H1 (cell line): ENCODE measurements at regions not wholly inside any gene's neighbourhood (a gene's known extent, or its start where the extent isn't known, plus 50 kb on each side); places are given as distances from the start of the nearest gene placed in this dataset.

Experiments used
- CTCF ChIA-PET: fragments of 300-600 bp; sonication (Branson Sonifier 250); formaldehyde crosslinking; loops from one replicate; lab custom pipeline; 2021; ENCODE audit not compliant: partially characterized antibody; lab: Charles Lee
- POLR2A ChIA-PET: fragments of 300-600 bp; sonication (Branson Sonifier 250); formaldehyde crosslinking; loops from one replicate; lab custom pipeline; 2021; ENCODE audit warnings: inconsistent platforms; ENCODE audit not compliant: partially characterized antibody; lab: Charles Lee
- DNase-seq, 2 experiments: peaks; one replicate each; pipeline versions ENCODE4 v3.0.0 to v3.0.0-alpha.2; 2010 to 2022; ENCODE audit warnings: low spot score in 2 of 2, low read depth in 1 of 2, mixed read lengths in 1 of 2
- FAIRE-seq: peaks from 2 replicates; lab custom pipeline; 2011; peaks lifted over from hg19 to GRCh38; lab: Jason Lieb, UNC
- H2AFZ ChIP-seq: 2 replicates; pipeline ENCODE4 v1.8.1; 2012; ENCODE audit warnings: low read length, inconsistent platforms
- H2AK5ac ChIP-seq: 2 replicates; pipeline ENCODE4 v1.6.1; 2013; ENCODE audit warnings: low read depth, low read length
- H2BK120ac ChIP-seq: replicated peaks from 2 replicates; pipeline ENCODE3; 2013; ENCODE audit warnings: low read depth, low read length, inconsistent platforms
- H2BK12ac ChIP-seq: 2 replicates; pipeline ENCODE4 v1.6.1; 2013; ENCODE audit warnings: low read depth, low read length
- H2BK15ac ChIP-seq: 2 replicates; pipeline ENCODE4 v1.6.1; 2013; ENCODE audit warnings: low read length
- H2BK20ac ChIP-seq: 2 replicates; pipeline ENCODE4 v1.6.1; 2013; ENCODE audit warnings: low read length
- H2BK5ac ChIP-seq: 2 replicates; pipeline ENCODE4 v1.6.1; 2013; ENCODE audit warnings: low read depth, low read length
- H3K14ac ChIP-seq: 2 replicates; pipeline ENCODE4 v1.6.1; 2013; ENCODE audit warnings: inconsistent platforms; ENCODE audit not compliant: insufficient read length
- H3K18ac ChIP-seq: 2 replicates; pipeline ENCODE4 v1.6.1; 2013; ENCODE audit warnings: low read length; ENCODE audit errors: extremely low read depth
- H3K23ac ChIP-seq: 2 replicates; pipeline ENCODE4 v1.6.1; 2013; ENCODE audit warnings: inconsistent platforms; ENCODE audit not compliant: insufficient read length
- H3K23me2 ChIP-seq: 2 replicates; pipeline ENCODE4 v1.6.1; 2013; ENCODE audit warnings: low read depth, low read length
- H3K27ac ChIP-seq: 2 replicates; pipeline ENCODE4 v1.6.1; 2011; ENCODE audit warnings: low read depth, low read length, inconsistent platforms
- H3K27me3 ChIP-seq, 4 experiments: replicated peaks in 1 of 4; 1 replicate in 1 of 4; 2 replicates in 3 of 4; pipeline versions ENCODE4 v1.6.1 to v1.8.1; 2011 to 2013; ENCODE audit warnings: low read length in 3 of 4, mild to moderate bottlenecking in 3 of 4, inconsistent platforms in 2 of 4, mixed read lengths in 2 of 4, moderate library complexity in 1 of 4; ENCODE audit not compliant: control insufficient read depth in 3 of 4, insufficient read depth in 3 of 4; ENCODE audit errors: extremely low read depth in 1 of 4
- H3K36me3 ChIP-seq, 4 experiments: 2 replicates each; pipeline versions ENCODE4 v1.6.1 to v1.8.1; 2011 to 2013; ENCODE audit warnings: mild to moderate bottlenecking in 4 of 4, low read length in 3 of 4, moderate library complexity in 2 of 4, control low read depth in 1 of 4, inconsistent platforms in 1 of 4; ENCODE audit not compliant: insufficient read depth in 4 of 4, control insufficient read depth in 2 of 4
- H3K4ac ChIP-seq: replicated peaks from 2 replicates; pipeline ENCODE3; 2013; ENCODE audit warnings: low read length, low read depth, mixed read lengths, inconsistent platforms; ENCODE audit not compliant: insufficient read length
- H3K4me1 ChIP-seq, 4 experiments: replicated peaks in 1 of 4; 1 replicate in 1 of 4; 2 replicates in 3 of 4; pipeline versions ENCODE4 v1.6.1 to v1.8.1; 2011 to 2013; ENCODE audit warnings: low read length in 3 of 4, inconsistent platforms in 2 of 4, mixed read lengths in 1 of 4; ENCODE audit not compliant: insufficient read depth in 4 of 4, control insufficient read depth in 3 of 4
- H3K4me2 ChIP-seq, 2 experiments: 2 replicates each; pipeline versions ENCODE4 v1.6.1 to v1.8.1; 2011 to 2013; ENCODE audit warnings: low read depth in 2 of 2, low read length in 2 of 2, control low read depth in 1 of 2, inconsistent platforms in 1 of 2, mild to moderate bottlenecking in 1 of 2; ENCODE audit not compliant: insufficient read depth in 1 of 2
- H3K4me3 ChIP-seq, 4 experiments: fragments of 200-600, 300-600 bp in 1 of 4; sonication (generic), shearing (Covaris generic), sonication (Bioruptor Twin) in 1 of 4; 2 replicates each; pipeline versions ENCODE4 v1.5.1 to v1.8.1; 2011 to 2016; ENCODE audit warnings: low read length in 4 of 4, low read depth in 3 of 4, control low read depth in 2 of 4, inconsistent platforms in 2 of 4, mild to moderate bottlenecking in 2 of 4, mixed read lengths in 1 of 4, moderate library complexity in 1 of 4; ENCODE audit not compliant: insufficient read depth in 2 of 4; ENCODE audit errors: extremely low read depth in 1 of 4
- H3K56ac ChIP-seq: replicated peaks from 2 replicates; pipeline ENCODE3; 2013; ENCODE audit warnings: low read depth, mild to moderate bottlenecking, mixed read lengths, low read length, inconsistent platforms; ENCODE audit not compliant: insufficient read length
- H3K79me1 ChIP-seq: 2 replicates; pipeline ENCODE4 v1.6.1; 2013; ENCODE audit warnings: low read depth, low read length, control low read depth
- H3K79me2 ChIP-seq, 2 experiments: 2 replicates each; pipeline versions ENCODE4 v1.6.1 to v1.8.1; 2012 to 2013; ENCODE audit warnings: low read length in 2 of 2, mild to moderate bottlenecking in 2 of 2, inconsistent platforms in 1 of 2; ENCODE audit not compliant: insufficient read depth in 2 of 2, control insufficient read depth in 1 of 2
- H3K9ac ChIP-seq, 4 experiments: replicated peaks in 1 of 4; 1 replicate in 1 of 4; 2 replicates in 3 of 4; pipeline versions ENCODE4 v1.6.1 to v1.8.1; 2011 to 2013; ENCODE audit warnings: low read depth in 3 of 4, low read length in 3 of 4, control low read depth in 2 of 4, mild to moderate bottlenecking in 2 of 4, moderate library complexity in 2 of 4, inconsistent platforms in 1 of 4; ENCODE audit errors: extremely low read depth in 1 of 4
- H3K9me3 ChIP-seq, 2 experiments: 2 replicates each; pipeline versions ENCODE4 v1.6.1 to v1.8.1; 2012 to 2013; ENCODE audit warnings: mild to moderate bottlenecking in 2 of 2, moderate library complexity in 2 of 2, control low read depth in 1 of 2, inconsistent platforms in 1 of 2, low read depth in 1 of 2, low read length in 1 of 2, mixed read lengths in 1 of 2; ENCODE audit not compliant: insufficient read depth in 2 of 2
- H4K20me1 ChIP-seq, 2 experiments: replicated peaks in 1 of 2; 2 replicates each; pipeline versions ENCODE3 to v1.8.1; 2011 to 2013; ENCODE audit warnings: inconsistent platforms in 2 of 2, low read length in 2 of 2, mild to moderate bottlenecking in 1 of 2; ENCODE audit not compliant: insufficient read depth in 2 of 2, control insufficient read depth in 1 of 2
- H4K5ac ChIP-seq: 2 replicates; pipeline ENCODE4 v1.6.1; 2013; ENCODE audit warnings: low read length, low read depth, mixed read lengths, inconsistent platforms; ENCODE audit not compliant: insufficient read length
- H4K8ac ChIP-seq: 2 replicates; pipeline ENCODE4 v1.8.0; 2013; ENCODE audit warnings: mild to moderate bottlenecking, moderate library complexity, low read length, inconsistent platforms; ENCODE audit not compliant: insufficient read depth; ENCODE audit errors: extremely low read depth
- H4K91ac ChIP-seq: replicated peaks from 2 replicates; pipeline ENCODE3; 2013; ENCODE audit warnings: low read length, mixed read lengths, inconsistent platforms; ENCODE audit not compliant: insufficient read length
- BRCA1 ChIP-seq: IDR thresholded peaks from 2 replicates; pipeline ENCODE4 v1.6.1; 2012; ENCODE audit warnings: low read depth, low read length, improper control_type of control experiment
- CBX5 ChIP-seq: fragments of 300-800, 300-1000 bp; sonication (generic); IDR thresholded peaks from 2 replicates; pipeline ENCODE4 v1.7.1; 2016; ENCODE audit warnings: antibody characterized with exemption, low read length, low read depth
- CTCF ChIP-seq, 3 experiments: IDR thresholded peaks; 1 replicate in 2 of 3; 2 replicates in 1 of 3; pipeline versions ENCODE4 v1.5.1 to v1.6.1; 2011; ENCODE audit warnings: low read length in 3 of 3, mild to moderate bottlenecking in 3 of 3, inconsistent platforms in 2 of 3, low read depth in 1 of 3, moderate library complexity in 1 of 3; ENCODE audit not compliant: insufficient read depth in 1 of 3; ENCODE audit errors: control extremely low read depth in 1 of 3
- HDAC2 ChIP-seq, 2 experiments: fragments of 300-600 bp in 1 of 2; sonication (generic) in 1 of 2; IDR thresholded peaks; 2 replicates each; pipeline ENCODE4 v1.6.1; 2011 to 2012; ENCODE audit warnings: low read depth in 2 of 2, low read length in 2 of 2, mild to moderate bottlenecking in 2 of 2, moderate library complexity in 2 of 2, borderline replicate concordance in 1 of 2, inconsistent platforms in 1 of 2
- KDM4A ChIP-seq: IDR thresholded peaks from one replicate; pipeline ENCODE4 v1.7.1; 2012; ENCODE audit warnings: low read depth, mild to moderate bottlenecking, moderate library complexity, low read length, inconsistent platforms; ENCODE audit not compliant: severe bottlenecking
- NANOG ChIP-seq: IDR thresholded peaks from 2 replicates; pipeline ENCODE4 v1.6.1; 2011; ENCODE audit warnings: low read length, low read depth, mild to moderate bottlenecking, inconsistent platforms; ENCODE audit not compliant: insufficient read depth, poor library complexity, severe bottlenecking
- NRF1 ChIP-seq: IDR thresholded peaks from 2 replicates; pipeline ENCODE4 v1.6.1; 2011; ENCODE audit warnings: mild to moderate bottlenecking, low read depth, low read length, improper control_type of control experiment
- POLR2A ChIP-seq, 2 experiments: IDR thresholded peaks; 1 replicate in 1 of 2; 2 replicates in 1 of 2; pipeline ENCODE4 v1.6.1; 2011; ENCODE audit warnings: low read depth in 2 of 2, low read length in 2 of 2, mild to moderate bottlenecking in 2 of 2; ENCODE audit errors: control extremely low read depth in 1 of 2
- POU5F1 ChIP-seq: IDR thresholded peaks from 2 replicates; pipeline ENCODE4 v1.6.1; 2011; ENCODE audit warnings: low read depth, mild to moderate bottlenecking, low read length, moderate library complexity
- SAP30 ChIP-seq: fragments of 300-600 bp; sonication (generic); IDR thresholded peaks from 2 replicates; pipeline ENCODE4 v1.7.1; 2012; ENCODE audit warnings: low read length, moderate library complexity, mild to moderate bottlenecking, inconsistent platforms; ENCODE audit not compliant: insufficient read depth, insufficient replicate concordance
- TBP ChIP-seq: IDR thresholded peaks from 2 replicates; pipeline ENCODE4 v1.6.1; 2011; ENCODE audit warnings: low read depth, low read length, improper control_type of control experiment
- WGBS, 2 experiments: shearing (Covaris generic) in 1 of 2; methylation state at CpG; one replicate each; pipeline versions ENCODE4 v1.1.6 to v1.1.7; 2013 to 2015; ENCODE audit warnings: low lambda C conversion rate in 2 of 2, mixed read lengths in 2 of 2, inconsistent platforms in 1 of 2, low coverage in 1 of 2, missing lambda C conversion rate in 1 of 2; ENCODE audit not compliant: insufficient replicate concordance in 2 of 2, insufficient coverage in 1 of 2, insufficient read length in 1 of 2; ENCODE audit errors: extremely low coverage in 1 of 2, missing lambda C conversion rate in 1 of 2; 5-methylcytosine and 5-hydroxymethylcytosine counted together

GRCh38 chr12:47545938-47546609 is 159.8 kb downstream of the RPAP3 start:
- no peak overlapping the region for H3K27ac ChIP-seq
- POLR2A ChIA-PET: no interaction called here
- DNase-seq (no peak), FAIRE-seq (no peak)
- no peak overlapping the region for H3K4me3 ChIP-seq
- WGBS, 2 experiments: 80% methylated on average over 6 of the region's 6 CpGs; no CpG with 5 or more reads in 1 of the 2 experiments
- H2BK12ac ChIP-seq: no peak overlapping the region
- H3K23ac ChIP-seq: no peak overlapping the region
- H2AFZ ChIP-seq: no peak overlapping the region
- no peak overlapping the region for H3K18ac ChIP-seq
- CTCF ChIA-PET: interaction anchor here (1.0 to 4.0 kb wide), 15 partner anchors 7 to 512 kb away, joined by 3 to 21 read pairs (median 4); no protein-coding TSS in a partner anchor
- no peak overlapping the region for H3K14ac ChIP-seq
- no peaks in the 10 kb centered on the region for H3K9me3 ChIP-seq
- H2AK5ac ChIP-seq: no peak overlapping the region
- H3K79me2 ChIP-seq: no peaks in the 10 kb centered on the region
- no peak overlapping the region for H4K5ac ChIP-seq
- no peaks in the 10 kb centered on the region for H3K79me1 ChIP-seq
- H2BK5ac ChIP-seq: no peak overlapping the region
- no peaks in the 10 kb centered on the region for H4K20me1 ChIP-seq
- no peaks in the 10 kb centered on the region for H3K36me3 ChIP-seq
- H3K56ac ChIP-seq: no peak overlapping the region
- no peak overlapping the region for H2BK15ac ChIP-seq
- H3K4me1 ChIP-seq: no peaks in the 10 kb centered on the region
- H3K9ac ChIP-seq: no peak overlapping the region
- no peak overlapping the region for H4K8ac ChIP-seq
- H2BK20ac ChIP-seq: no peak overlapping the region
- no peak overlapping the region for H3K4me2 ChIP-seq
- no peak overlapping the region for H2BK120ac ChIP-seq
- H4K91ac ChIP-seq: no peak overlapping the region
- H3K23me2 ChIP-seq: no peaks in the 10 kb centered on the region
- H3K27me3 ChIP-seq: no peaks in the 10 kb centered on the region
- no peak overlapping the region for H3K4ac ChIP-seq
- TF ChIP-seq TBP (no peak), KDM4A (no peak), NRF1 (no peak), SAP30 (no peak), HDAC2 (IDR thresholded peaks at IDR 0.05; ENCODE audit: borderline replicate concordance in 1 of 2, low read depth in 2 of 2, low read length in 2 of 2) (no peak), CTCF (IDR thresholded peaks at IDR 0.05; ENCODE audit: control extremely low read depth in 1 of 3, insufficient read depth in 1 of 3, low read depth in 1 of 3, low read length in 3 of 3) (no peak), POLR2A (IDR thresholded peaks at IDR 0.05; ENCODE audit: control extremely low read depth in 1 of 2, low read depth in 2 of 2, low read length in 2 of 2) (no peak), CBX5 (no peak), POU5F1 (no peak), NANOG (no peak), BRCA1 (no peak)
